IMR-90 (cell line): ENCODE measurements at regions not wholly inside any gene's neighbourhood (a gene's known extent, or its start where the extent isn't known, plus 50 kb on each side); places are given as distances from the start of the nearest gene placed in this dataset.

ENCODE experiments used
- ATAC-seq: fragments of 200-7000 bp; cut with Tn5 transposase; 2 replicates; pipeline ENCODE4 v1.9.1; 2020; ENCODE audit warnings: low read depth, mild to moderate bottlenecking, moderate library complexity
- BruUV-seq: library from RNA; stranded (reverse); fragments of 400-500 nt; replicated peaks from 2 replicates; lab custom pipeline; 2021; lab: Mats Ljungman, UMichigan
- CTCF ChIA-PET: fragments of 300-600 bp; formaldehyde crosslinking; extraction: SDS; loops from one replicate; lab custom pipeline; 2021; ENCODE audit warnings: antibody characterized with exemption; lab: Yijun Ruan, JAX
- POLR2A ChIA-PET: fragments of 300-600 bp; sonication (Branson Sonifier 250); formaldehyde crosslinking; loops from one replicate; lab custom pipeline; 2022; ENCODE audit warnings: antibody characterized with exemption; ENCODE audit not compliant: unreplicated experiment; lab: Charles Lee
- DNase-seq: peaks from one replicate; pipeline ENCODE4 v3.0.0; 2013
- H2AFZ ChIP-seq: replicated peaks from 2 replicates; pipeline ENCODE3; 2013; ENCODE audit warnings: low read length, mild to moderate bottlenecking; ENCODE audit not compliant: poor library complexity
- H2AK5ac ChIP-seq: 2 replicates; pipeline ENCODE4 v1.6.1; 2013; ENCODE audit warnings: low read depth, low read length, inconsistent platforms
- H2AK9ac ChIP-seq: replicated peaks from 2 replicates; pipeline ENCODE3; 2013; ENCODE audit warnings: mild to moderate bottlenecking, low read depth, low read length, moderate library complexity; ENCODE audit not compliant: poor library complexity
- H2BK120ac ChIP-seq: 2 replicates; pipeline ENCODE4 v1.6.1; 2013; ENCODE audit warnings: low read depth, low read length, inconsistent platforms
- H2BK15ac ChIP-seq: 3 replicates; pipeline ENCODE4 v1.6.1; 2013; ENCODE audit warnings: low read depth, low read length, inconsistent platforms
- H2BK20ac ChIP-seq: 2 replicates; pipeline ENCODE4 v1.6.1; 2013; ENCODE audit warnings: low read depth, mild to moderate bottlenecking, inconsistent platforms, low read length, moderate library complexity
- H2BK5ac ChIP-seq: 2 replicates; pipeline ENCODE4 v1.6.1; 2013; ENCODE audit warnings: mild to moderate bottlenecking, low read depth, low read length, inconsistent platforms; ENCODE audit not compliant: poor library complexity, severe bottlenecking
- H3K14ac ChIP-seq: replicated peaks from 2 replicates; pipeline ENCODE4 v1.6.1; 2013; ENCODE audit warnings: low read depth, low read length, inconsistent platforms
- H3K18ac ChIP-seq: 2 replicates; pipeline ENCODE4 v1.6.1; 2013; ENCODE audit warnings: low read depth, low read length, control low read depth
- H3K23ac ChIP-seq: 2 replicates; pipeline ENCODE4 v1.6.1; 2013; ENCODE audit warnings: low read depth, low read length, inconsistent platforms
- H3K27ac ChIP-seq: 2 replicates; pipeline ENCODE4 v1.5.1; 2013; ENCODE audit warnings: mild to moderate bottlenecking, control low read depth, low read length; ENCODE audit not compliant: insufficient read depth
- H3K27me3 ChIP-seq: 2 replicates; pipeline ENCODE4 v1.6.1; 2013; ENCODE audit warnings: low read length; ENCODE audit not compliant: control insufficient read depth, insufficient read depth
- H3K36me3 ChIP-seq: 2 replicates; pipeline ENCODE4 v1.6.1; 2013; ENCODE audit warnings: low read length, mixed read lengths; ENCODE audit not compliant: control insufficient read depth, insufficient read depth
- H3K4ac ChIP-seq: 2 replicates; pipeline ENCODE4 v1.6.1; 2013; ENCODE audit warnings: low read depth, low read length, inconsistent platforms
- H3K4me1 ChIP-seq: 2 replicates; pipeline ENCODE4 v1.6.1; 2013; ENCODE audit warnings: low read length, mixed read lengths; ENCODE audit not compliant: control insufficient read depth, insufficient read depth
- H3K4me2 ChIP-seq: 2 replicates; pipeline ENCODE4 v1.6.1; 2013; ENCODE audit warnings: low read depth, mild to moderate bottlenecking, control low read depth, low read length, moderate library complexity
- H3K4me3 ChIP-seq: 2 replicates; pipeline ENCODE4 v1.5.1; 2013; ENCODE audit warnings: low read depth, mild to moderate bottlenecking, control low read depth, low read length, moderate library complexity; ENCODE audit not compliant: insufficient read depth
- H3K56ac ChIP-seq: 2 replicates; pipeline ENCODE4 v1.6.1; 2013; ENCODE audit warnings: low read length, inconsistent platforms; ENCODE audit not compliant: insufficient read depth; ENCODE audit errors: extremely low read depth
- H3K79me1 ChIP-seq, 2 experiments: 2 replicates each; pipeline ENCODE4 v1.6.1; 2013; ENCODE audit warnings: low read length in 2 of 2, inconsistent platforms in 1 of 2, low read depth in 1 of 2
- H3K9ac ChIP-seq: 2 replicates; pipeline ENCODE4 v1.6.1; 2013; ENCODE audit warnings: low read depth, low read length, control low read depth
- H3K9me1 ChIP-seq: 2 replicates; pipeline ENCODE4 v1.6.1; 2013; ENCODE audit warnings: low read length, inconsistent platforms; ENCODE audit not compliant: insufficient read depth
- H3K9me3 ChIP-seq: 2 replicates; pipeline ENCODE4 v1.6.1; 2013; ENCODE audit warnings: low read length; ENCODE audit not compliant: control insufficient read depth, insufficient read depth
- H4K20me1 ChIP-seq: 2 replicates; pipeline ENCODE4 v1.6.1; 2013; ENCODE audit warnings: low read length, inconsistent platforms; ENCODE audit not compliant: insufficient read depth
- H4K5ac ChIP-seq: 2 replicates; pipeline ENCODE4 v1.6.1; 2013; ENCODE audit warnings: mild to moderate bottlenecking, low read depth, low read length, control low read depth
- H4K8ac ChIP-seq, 2 experiments: 2 replicates each; pipeline ENCODE4 v1.6.1; 2013; ENCODE audit warnings: low read depth in 2 of 2, low read length in 2 of 2, control low read depth in 1 of 2, inconsistent platforms in 1 of 2
- H4K91ac ChIP-seq: 2 replicates; pipeline ENCODE4 v1.6.1; 2013; ENCODE audit warnings: low read depth, low read length, inconsistent platforms; ENCODE audit not compliant: insufficient read depth
- BHLHE40 ChIP-seq: fragments of 150-350 bp; IDR thresholded peaks from 2 replicates; pipeline ENCODE4 v1.6.1; 2016; ENCODE audit warnings: mild to moderate bottlenecking, low read depth, low read length
- CEBPB ChIP-seq: IDR thresholded peaks from 2 replicates; pipeline ENCODE4 v1.6.1; 2012; ENCODE audit warnings: low read depth, low read length, improper control_type of control experiment
- CHD1 ChIP-seq: IDR thresholded peaks from 2 replicates; pipeline ENCODE4 v1.6.1; 2012; ENCODE audit warnings: low read depth, low read length, improper control_type of control experiment
- FOS ChIP-seq: fragments of 150-350 bp; IDR thresholded peaks from 2 replicates; pipeline ENCODE4 v1.6.1; 2016; ENCODE audit warnings: low read depth, low read length
- MAFK ChIP-seq: IDR thresholded peaks from 2 replicates; pipeline ENCODE4 v1.6.1; 2012; ENCODE audit warnings: low read depth, low read length, improper control_type of control experiment
- MAZ ChIP-seq: IDR thresholded peaks from 2 replicates; pipeline ENCODE4 v1.6.1; 2012; ENCODE audit warnings: low read depth, mild to moderate bottlenecking, low read length, improper control_type of control experiment, moderate library complexity, borderline replicate concordance
- MXI1 ChIP-seq: IDR thresholded peaks from 2 replicates; pipeline ENCODE4 v1.6.1; 2012; ENCODE audit warnings: low read depth, mild to moderate bottlenecking, low read length, moderate library complexity, borderline replicate concordance
- NFE2L2 ChIP-seq: fragments of 150-350 bp; IDR thresholded peaks from 2 replicates; pipeline ENCODE4 v1.6.1; 2016; ENCODE audit warnings: low read depth, mild to moderate bottlenecking, low read length
- POLR2A ChIP-seq: IDR thresholded peaks from 2 replicates; pipeline ENCODE4 v1.6.1; 2012; ENCODE audit warnings: mild to moderate bottlenecking, low read depth, low read length
- RAD21 ChIP-seq: IDR thresholded peaks from 2 replicates; pipeline ENCODE4 v1.6.1; 2012; ENCODE audit warnings: low read length, improper control_type of control experiment
- RCOR1 ChIP-seq: IDR thresholded peaks from 2 replicates; pipeline ENCODE4 v1.6.1; 2012; ENCODE audit warnings: mild to moderate bottlenecking, low read length, improper control_type of control experiment; ENCODE audit not compliant: insufficient replicate concordance
- RFX5 ChIP-seq: IDR thresholded peaks from 2 replicates; pipeline ENCODE4 v1.8.0; 2012; ENCODE audit warnings: low read depth, mild to moderate bottlenecking, low read length, moderate library complexity
- SMC3 ChIP-seq: fragments of 150-350 bp; IDR thresholded peaks from 2 replicates; pipeline ENCODE4 v1.6.1; 2016; ENCODE audit warnings: low read depth, mild to moderate bottlenecking, antibody characterized with exemption, low read length, moderate library complexity
- dilution Hi-C: fragments of 300-500 bp; cut with HindIII; formaldehyde crosslinking; loops from one replicate; pipeline ENCODE4 v1.14.3; 2018; ENCODE audit warnings: low sequenced_read_pairs; ENCODE audit not compliant: unreplicated experiment
- in situ Hi-C: fragments of 300-500 bp; cut with MboI; formaldehyde crosslinking; loops from 3 replicates; pipeline ENCODE4 v1.14.3; 2019; ENCODE audit warnings: low sequenced_read_pairs, inconsistent platforms, mixed read lengths
- intact Hi-C: fragments of 100-400 bp; cut with micrococcal nuclease; formaldehyde crosslinking; loops from 2 replicates; pipeline ENCODE4 v1.10.0; 2022
- TF ChIP-seq, protein P1 (sequence below): conservative IDR thresholded peaks from 2 replicates; pipeline ENCODE4 v1.5.1; 2012; ENCODE audit warnings: mild to moderate bottlenecking, low read depth, low read length, improper control_type of control experiment
- TF ChIP-seq, protein P2 (sequence below): fragments of 150-350 bp; IDR thresholded peaks from 2 replicates; pipeline ENCODE4 v1.6.1; 2017; ENCODE audit warnings: mild to moderate bottlenecking, antibody characterized with exemption, low read length, low read depth
- TF ChIP-seq, protein P3 (sequence below): fragments of 150-350 bp; IDR thresholded peaks from 2 replicates; pipeline ENCODE4 v1.6.1; 2016; ENCODE audit warnings: low read depth, mild to moderate bottlenecking, low read length, moderate library complexity, borderline replicate concordance

DNA sequence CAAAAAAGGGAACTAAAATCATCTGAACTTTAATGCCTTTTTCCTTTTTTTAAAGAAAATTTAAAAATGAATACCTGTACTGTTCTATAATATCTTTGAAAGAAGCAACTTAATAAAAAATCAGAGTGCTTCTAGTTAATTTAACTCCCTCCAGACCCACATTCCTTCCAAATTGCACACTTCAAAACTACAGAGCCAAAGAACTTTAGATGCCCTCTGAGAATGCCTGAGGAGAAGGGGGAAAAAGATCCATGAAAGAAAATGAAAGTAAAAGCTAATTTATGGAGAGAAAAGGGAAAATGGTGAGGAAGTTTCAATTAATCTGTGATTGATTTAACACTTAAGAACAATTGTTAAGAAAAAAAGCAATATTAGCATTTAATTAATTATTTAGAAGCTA, 1141.6 kb downstream of the IGSF11 start:
- no peaks in the 10 kb centered on the region for H3K79me1 ChIP-seq
- no peak overlapping the region for H3K9ac ChIP-seq
- H2BK120ac ChIP-seq = no peak overlapping the region
- no peaks in the 10 kb centered on the region for H4K20me1 ChIP-seq
- no peak overlapping the region for H3K27ac ChIP-seq
- peak; percentile 53 for ATAC-seq
- no peaks in the 10 kb centered on the region for H3K36me3 ChIP-seq
- H2BK5ac ChIP-seq = no peak overlapping the region
- DNase-seq = no peak
- H3K18ac ChIP-seq = no peak overlapping the region
- H3K9me1 ChIP-seq = 0 out of 2 replicates have a peak, but pooled peaks cover 5% of the 10 kb centered on the region
- H4K91ac ChIP-seq = no peak overlapping the region
- no peak overlapping the region for H2BK15ac ChIP-seq
- intact Hi-C loops (no loop called here), in situ Hi-C loops (no loop called here), dilution Hi-C loops (no loop called here)
- CTCF ChIA-PET = no interaction called here
- H3K56ac ChIP-seq = no peak overlapping the region
- H2AFZ ChIP-seq = no peak overlapping the region
- no peak overlapping the region for H4K5ac ChIP-seq
- H4K8ac ChIP-seq = no peak overlapping the region
- H3K27me3 ChIP-seq = no peaks in the 10 kb centered on the region
- no peaks in the 10 kb centered on the region for H3K9me3 ChIP-seq
- H3K4me2 ChIP-seq = peak overlapping the region; percentile 77
- no peak overlapping the region for H3K4ac ChIP-seq
- no peak overlapping the region for H3K4me3 ChIP-seq
- no peak overlapping the region for H3K14ac ChIP-seq
- TF ChIP-seq POLR2A (no peak), MXI1 (no peak), BHLHE40 (no peak), RFX5 (no peak), SMC3 (no peak), CHD1 (no peak), FOS (no peak), RCOR1 (no peak), CEBPB (no peak), MAFK (no peak), MAZ (no peak), RAD21 (no peak), NFE2L2 (no peak)
- TF ChIP-seq, protein P1, sequence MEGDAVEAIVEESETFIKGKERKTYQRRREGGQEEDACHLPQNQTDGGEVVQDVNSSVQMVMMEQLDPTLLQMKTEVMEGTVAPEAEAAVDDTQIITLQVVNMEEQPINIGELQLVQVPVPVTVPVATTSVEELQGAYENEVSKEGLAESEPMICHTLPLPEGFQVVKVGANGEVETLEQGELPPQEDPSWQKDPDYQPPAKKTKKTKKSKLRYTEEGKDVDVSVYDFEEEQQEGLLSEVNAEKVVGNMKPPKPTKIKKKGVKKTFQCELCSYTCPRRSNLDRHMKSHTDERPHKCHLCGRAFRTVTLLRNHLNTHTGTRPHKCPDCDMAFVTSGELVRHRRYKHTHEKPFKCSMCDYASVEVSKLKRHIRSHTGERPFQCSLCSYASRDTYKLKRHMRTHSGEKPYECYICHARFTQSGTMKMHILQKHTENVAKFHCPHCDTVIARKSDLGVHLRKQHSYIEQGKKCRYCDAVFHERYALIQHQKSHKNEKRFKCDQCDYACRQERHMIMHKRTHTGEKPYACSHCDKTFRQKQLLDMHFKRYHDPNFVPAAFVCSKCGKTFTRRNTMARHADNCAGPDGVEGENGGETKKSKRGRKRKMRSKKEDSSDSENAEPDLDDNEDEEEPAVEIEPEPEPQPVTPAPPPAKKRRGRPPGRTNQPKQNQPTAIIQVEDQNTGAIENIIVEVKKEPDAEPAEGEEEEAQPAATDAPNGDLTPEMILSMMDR = no peak
- TF ChIP-seq, protein P2, sequence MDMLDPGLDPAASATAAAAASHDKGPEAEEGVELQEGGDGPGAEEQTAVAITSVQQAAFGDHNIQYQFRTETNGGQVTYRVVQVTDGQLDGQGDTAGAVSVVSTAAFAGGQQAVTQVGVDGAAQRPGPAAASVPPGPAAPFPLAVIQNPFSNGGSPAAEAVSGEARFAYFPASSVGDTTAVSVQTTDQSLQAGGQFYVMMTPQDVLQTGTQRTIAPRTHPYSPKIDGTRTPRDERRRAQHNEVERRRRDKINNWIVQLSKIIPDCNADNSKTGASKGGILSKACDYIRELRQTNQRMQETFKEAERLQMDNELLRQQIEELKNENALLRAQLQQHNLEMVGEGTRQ = no peak
- TF ChIP-seq, protein P3, sequence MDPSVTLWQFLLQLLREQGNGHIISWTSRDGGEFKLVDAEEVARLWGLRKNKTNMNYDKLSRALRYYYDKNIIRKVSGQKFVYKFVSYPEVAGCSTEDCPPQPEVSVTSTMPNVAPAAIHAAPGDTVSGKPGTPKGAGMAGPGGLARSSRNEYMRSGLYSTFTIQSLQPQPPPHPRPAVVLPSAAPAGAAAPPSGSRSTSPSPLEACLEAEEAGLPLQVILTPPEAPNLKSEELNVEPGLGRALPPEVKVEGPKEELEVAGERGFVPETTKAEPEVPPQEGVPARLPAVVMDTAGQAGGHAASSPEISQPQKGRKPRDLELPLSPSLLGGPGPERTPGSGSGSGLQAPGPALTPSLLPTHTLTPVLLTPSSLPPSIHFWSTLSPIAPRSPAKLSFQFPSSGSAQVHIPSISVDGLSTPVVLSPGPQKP = no peak
- POLR2A ChIA-PET = no interaction called here
- H2AK9ac ChIP-seq = no peak overlapping the region
- H3K23ac ChIP-seq = no peak overlapping the region
- no TSS peak for BruUV-seq
- H3K4me1 ChIP-seq = peaks cover 4% of the 10 kb centered on the region; the same call in 1 of the 2 replicates
- H2AK5ac ChIP-seq = no peak overlapping the region
- H2BK20ac ChIP-seq = no peak overlapping the region
